Vagina (tissue), 2 donors: ENCODE measurements at regions not wholly inside any gene's neighbourhood (a gene's known extent, or its start where the extent isn't known, plus 50 kb on each side); places are given as distances from the start of the nearest gene placed in this dataset.

Experiments
- POLR2AphosphoS5 ChIP-seq, 2 donors: sonication (generic); formaldehyde crosslinking; IDR thresholded peaks; one replicate each; pipeline ENCODE4 v1.9.0; 2017; ENCODE audit warnings: antibody characterized with exemption in 2 of 2, mild to moderate bottlenecking in 2 of 2, low read depth in 1 of 2; ENCODE audit not compliant: insufficient read depth in 1 of 2
- TF ChIP-seq, protein P1 (sequence below), 3 experiments: fragments of 450-650 bp in 2 of 3; fragments of 200-600 bp in 1 of 3; sonication (generic) in 1 of 3; IDR thresholded peaks; one replicate each; pipeline ENCODE4 v1.5.1; 2017 to 2019; ENCODE audit warnings: antibody characterized with exemption in 3 of 3, mild to moderate bottlenecking in 2 of 3, moderate library complexity in 2 of 3

- TF ChIP-seq, protein P1, sequence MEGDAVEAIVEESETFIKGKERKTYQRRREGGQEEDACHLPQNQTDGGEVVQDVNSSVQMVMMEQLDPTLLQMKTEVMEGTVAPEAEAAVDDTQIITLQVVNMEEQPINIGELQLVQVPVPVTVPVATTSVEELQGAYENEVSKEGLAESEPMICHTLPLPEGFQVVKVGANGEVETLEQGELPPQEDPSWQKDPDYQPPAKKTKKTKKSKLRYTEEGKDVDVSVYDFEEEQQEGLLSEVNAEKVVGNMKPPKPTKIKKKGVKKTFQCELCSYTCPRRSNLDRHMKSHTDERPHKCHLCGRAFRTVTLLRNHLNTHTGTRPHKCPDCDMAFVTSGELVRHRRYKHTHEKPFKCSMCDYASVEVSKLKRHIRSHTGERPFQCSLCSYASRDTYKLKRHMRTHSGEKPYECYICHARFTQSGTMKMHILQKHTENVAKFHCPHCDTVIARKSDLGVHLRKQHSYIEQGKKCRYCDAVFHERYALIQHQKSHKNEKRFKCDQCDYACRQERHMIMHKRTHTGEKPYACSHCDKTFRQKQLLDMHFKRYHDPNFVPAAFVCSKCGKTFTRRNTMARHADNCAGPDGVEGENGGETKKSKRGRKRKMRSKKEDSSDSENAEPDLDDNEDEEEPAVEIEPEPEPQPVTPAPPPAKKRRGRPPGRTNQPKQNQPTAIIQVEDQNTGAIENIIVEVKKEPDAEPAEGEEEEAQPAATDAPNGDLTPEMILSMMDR (IDR thresholded peaks at IDR 0.05) = no peak
- no peak for TF ChIP-seq POLR2AphosphoS5 (IDR thresholded peaks at IDR 0.05; ENCODE audit: insufficient read depth in 1 of 2, low read depth in 1 of 2)
These were observed 99.0 kb upstream of the QRFPR start for GRCh38 chr4:121479808-121480207.
